ENCODE measurements at regions not wholly inside any gene's neighbourhood (a gene's known extent, or its start where the extent isn't known, plus 50 kb on each side); places are given as distances from the start of the nearest gene placed in this dataset.

DNA sequence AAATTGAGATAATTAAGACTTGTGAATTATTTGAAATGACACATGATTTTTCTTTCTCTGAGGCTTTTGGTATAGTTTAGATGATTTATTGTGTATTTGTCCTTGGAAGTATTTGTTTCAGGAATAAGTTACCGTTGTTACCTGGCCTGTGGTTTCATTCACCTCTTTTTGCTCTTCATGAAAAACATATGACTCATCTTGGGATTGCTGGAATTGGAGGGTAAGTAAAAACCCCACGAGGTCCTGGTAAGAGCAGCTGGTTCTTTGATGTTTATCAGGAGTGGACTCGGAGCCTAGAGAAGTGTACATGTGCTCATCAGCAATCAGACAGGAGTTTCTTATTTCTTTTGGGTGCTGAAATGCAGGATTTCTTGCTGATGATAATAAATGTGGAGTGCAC, 275.3 kb downstream of the PSAT1 start:
- H3K27me3 ChIP-seq = no peaks in the 10 kb centered on the region
- H3K36me3 ChIP-seq = no peaks in the 10 kb centered on the region
- no peak overlapping the region for H3K4me3 ChIP-seq
- TF ChIP-seq, protein P1, sequence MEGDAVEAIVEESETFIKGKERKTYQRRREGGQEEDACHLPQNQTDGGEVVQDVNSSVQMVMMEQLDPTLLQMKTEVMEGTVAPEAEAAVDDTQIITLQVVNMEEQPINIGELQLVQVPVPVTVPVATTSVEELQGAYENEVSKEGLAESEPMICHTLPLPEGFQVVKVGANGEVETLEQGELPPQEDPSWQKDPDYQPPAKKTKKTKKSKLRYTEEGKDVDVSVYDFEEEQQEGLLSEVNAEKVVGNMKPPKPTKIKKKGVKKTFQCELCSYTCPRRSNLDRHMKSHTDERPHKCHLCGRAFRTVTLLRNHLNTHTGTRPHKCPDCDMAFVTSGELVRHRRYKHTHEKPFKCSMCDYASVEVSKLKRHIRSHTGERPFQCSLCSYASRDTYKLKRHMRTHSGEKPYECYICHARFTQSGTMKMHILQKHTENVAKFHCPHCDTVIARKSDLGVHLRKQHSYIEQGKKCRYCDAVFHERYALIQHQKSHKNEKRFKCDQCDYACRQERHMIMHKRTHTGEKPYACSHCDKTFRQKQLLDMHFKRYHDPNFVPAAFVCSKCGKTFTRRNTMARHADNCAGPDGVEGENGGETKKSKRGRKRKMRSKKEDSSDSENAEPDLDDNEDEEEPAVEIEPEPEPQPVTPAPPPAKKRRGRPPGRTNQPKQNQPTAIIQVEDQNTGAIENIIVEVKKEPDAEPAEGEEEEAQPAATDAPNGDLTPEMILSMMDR (IDR thresholded peaks at IDR 0.05; ENCODE audit: low read depth, low read length) = no peak
- DNase-seq (ENCODE audit: low read depth in 1 of 2, low spot score in 1 of 2) = no peak
- H3K9me3 ChIP-seq (ENCODE audit: low read depth) = no peaks in the 10 kb centered on the region
- no peaks in the 10 kb centered on the region for H3K4me1 ChIP-seq (ENCODE audit: low read depth)
- H3K27ac ChIP-seq = no peak overlapping the region

DNA sequence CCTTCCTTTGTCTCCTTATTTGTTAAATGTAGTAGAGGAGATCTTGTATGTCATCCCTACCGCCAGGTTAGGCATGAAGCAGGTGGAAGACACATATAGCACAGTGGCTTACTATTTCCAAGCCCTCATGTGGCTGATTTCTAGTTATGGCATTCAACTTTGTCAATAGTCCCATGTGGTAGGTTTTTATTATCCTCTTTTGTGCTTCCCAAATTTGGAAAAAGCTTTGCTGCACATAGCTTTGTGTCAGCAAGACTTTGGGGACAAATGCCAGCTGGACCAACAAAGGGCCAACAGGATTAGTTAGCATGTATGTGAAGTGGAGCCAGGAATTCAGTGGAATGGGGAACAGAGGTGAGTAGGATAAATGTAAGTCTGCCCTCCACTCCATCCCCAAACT, 276.3 kb downstream of the PSAT1 start:
- H3K36me3 ChIP-seq = no peaks in the 10 kb centered on the region
- TF ChIP-seq, protein P1 (IDR thresholded peaks at IDR 0.05; ENCODE audit: low read depth, low read length) = no peak
- H3K9me3 ChIP-seq (ENCODE audit: low read depth) = no peaks in the 10 kb centered on the region
- no peak overlapping the region for H3K27ac ChIP-seq
- no peak for DNase-seq (ENCODE audit: low read depth in 1 of 2, low spot score in 1 of 2)
- H3K27me3 ChIP-seq = no peaks in the 10 kb centered on the region
- no peaks in the 10 kb centered on the region for H3K4me1 ChIP-seq (ENCODE audit: low read depth)
- no peak overlapping the region for H3K4me3 ChIP-seq

DNA sequence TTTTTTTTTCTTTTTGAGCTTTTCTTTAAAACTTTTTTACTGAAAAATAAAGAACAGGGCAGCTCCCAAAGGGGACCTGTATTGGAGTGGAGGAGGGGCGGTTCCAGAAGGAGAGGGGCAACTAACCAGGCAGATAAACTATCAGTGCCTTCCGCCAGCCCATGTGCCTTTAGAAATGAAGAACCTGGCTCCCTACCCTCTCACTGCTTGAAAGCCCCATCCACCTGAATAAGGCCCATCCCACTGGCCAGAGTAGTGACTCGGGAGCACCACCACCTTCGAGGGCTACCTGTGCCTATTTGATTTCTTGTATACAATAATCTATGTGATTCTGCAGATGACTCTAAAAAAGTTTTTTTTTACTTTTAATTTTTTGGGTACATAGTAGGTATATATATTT, 276.7 kb downstream of the PSAT1 start:
- H3K4me3 ChIP-seq = no peak overlapping the region
- H3K27me3 ChIP-seq = no peaks in the 10 kb centered on the region
- TF ChIP-seq, protein P1 (IDR thresholded peaks at IDR 0.05; ENCODE audit: low read depth, low read length) = no peak
- H3K9me3 ChIP-seq (ENCODE audit: low read depth) = no peaks in the 10 kb centered on the region
- H3K4me1 ChIP-seq (ENCODE audit: low read depth) = no peaks in the 10 kb centered on the region
- H3K27ac ChIP-seq = no peak overlapping the region
- no peaks in the 10 kb centered on the region for H3K36me3 ChIP-seq
- DNase-seq (ENCODE audit: low read depth in 1 of 2, low spot score in 1 of 2) = no peak

DNA sequence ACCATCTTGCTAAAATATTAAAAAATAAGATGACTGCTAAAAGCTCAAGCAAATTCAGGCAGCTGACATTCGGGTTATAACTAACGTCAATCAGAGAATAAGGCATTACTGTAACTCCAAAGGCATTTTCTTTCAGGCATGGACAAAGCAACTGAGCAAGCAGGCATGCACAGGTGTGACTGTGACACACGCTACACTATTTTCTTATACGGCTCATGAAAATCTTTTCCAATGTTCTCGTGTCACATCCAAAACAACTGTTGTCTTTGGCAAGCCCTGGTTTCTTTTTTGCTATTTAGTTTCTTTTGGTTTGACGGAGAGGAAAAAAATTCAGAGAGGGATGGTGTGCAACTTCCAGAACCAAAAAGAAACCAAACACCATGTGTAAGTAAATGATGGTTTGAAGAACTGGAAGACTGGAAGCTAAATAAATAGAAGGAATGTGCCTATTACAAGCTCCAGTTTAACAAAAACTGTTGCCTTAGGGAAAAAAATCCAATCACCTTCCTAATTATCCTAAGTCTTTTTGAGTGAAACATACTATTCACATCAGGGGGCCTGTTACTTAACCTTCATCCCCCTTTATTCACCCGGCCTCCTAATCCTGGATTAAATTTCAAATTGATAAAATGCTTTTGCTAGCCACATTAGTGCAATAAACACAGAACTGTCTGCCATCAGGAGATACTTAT, 277.6 kb downstream of the PSAT1 start:
- TF ChIP-seq, protein P1 (IDR thresholded peaks at IDR 0.05; ENCODE audit: low read depth, low read length) = no peak
- no peak overlapping the region for H3K4me3 ChIP-seq
- no peaks in the 10 kb centered on the region for H3K36me3 ChIP-seq
- H3K4me1 ChIP-seq (ENCODE audit: low read depth) = no peaks in the 10 kb centered on the region
- H3K27ac ChIP-seq = no peak overlapping the region
- no peaks in the 10 kb centered on the region for H3K27me3 ChIP-seq
- DNase-seq (ENCODE audit: low read depth in 1 of 2, low spot score in 1 of 2) = no peak
- H3K9me3 ChIP-seq (ENCODE audit: low read depth) = no peaks in the 10 kb centered on the region

DNA sequence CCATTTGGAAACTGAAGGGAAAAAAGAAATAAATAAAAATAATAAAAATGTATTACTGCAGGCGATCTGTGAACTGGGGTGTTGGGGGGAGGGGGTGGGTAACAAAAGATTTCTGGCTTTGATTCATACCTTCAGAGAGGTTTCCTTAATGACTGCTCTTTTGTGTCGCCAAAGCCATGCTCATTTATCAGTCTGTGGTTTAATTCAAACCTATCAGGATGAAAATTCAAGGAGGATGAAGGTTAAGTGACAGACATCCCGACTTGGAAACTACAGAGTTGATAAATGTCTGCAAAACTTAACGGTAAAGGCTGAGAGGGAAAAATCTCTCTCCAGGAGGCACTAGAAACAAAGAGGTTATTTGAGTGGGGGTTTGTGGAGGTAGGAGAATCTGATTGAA, 278.2 kb downstream of the PSAT1 start:
- H3K4me1 ChIP-seq (ENCODE audit: low read depth) = no peaks in the 10 kb centered on the region
- no peak overlapping the region for H3K27ac ChIP-seq
- DNase-seq (ENCODE audit: low read depth in 1 of 2, low spot score in 1 of 2) = no peak
- TF ChIP-seq, protein P1 (IDR thresholded peaks at IDR 0.05; ENCODE audit: low read depth, low read length) = no peak
- no peaks in the 10 kb centered on the region for H3K36me3 ChIP-seq
- H3K9me3 ChIP-seq (ENCODE audit: low read depth) = no peaks in the 10 kb centered on the region
- H3K27me3 ChIP-seq = no peaks in the 10 kb centered on the region
- H3K4me3 ChIP-seq = no peak overlapping the region
